Coronary artery (tissue), 2 donors: ENCODE measurements at regions not wholly inside any gene's neighbourhood (a gene's known extent, or its start where the extent isn't known, plus 50 kb on each side); places are given as distances from the start of the nearest gene placed in this dataset.

Experiments used
- DNase-seq: peaks from one replicate; pipeline ENCODE4 v3.0.0-alpha.2; 2017; ENCODE audit warnings: low spot score
- H3K27ac ChIP-seq, 2 donors: fragments of 200-600 bp; sonication (generic); one replicate each; pipeline ENCODE4 v1.5.1; 2016 to 2019
- H3K4me3 ChIP-seq: fragments of 200-600 bp; sonication (generic); 2 replicates; pipeline ENCODE4 v1.5.1; 2016; ENCODE audit warnings: mild to moderate bottlenecking, moderate library complexity
- TF ChIP-seq, protein P1 (sequence below): fragments of 200-600 bp; sonication (generic); IDR thresholded peaks from one replicate; pipeline ENCODE4 v1.5.1; 2019; ENCODE audit warnings: antibody characterized with exemption

DNA sequence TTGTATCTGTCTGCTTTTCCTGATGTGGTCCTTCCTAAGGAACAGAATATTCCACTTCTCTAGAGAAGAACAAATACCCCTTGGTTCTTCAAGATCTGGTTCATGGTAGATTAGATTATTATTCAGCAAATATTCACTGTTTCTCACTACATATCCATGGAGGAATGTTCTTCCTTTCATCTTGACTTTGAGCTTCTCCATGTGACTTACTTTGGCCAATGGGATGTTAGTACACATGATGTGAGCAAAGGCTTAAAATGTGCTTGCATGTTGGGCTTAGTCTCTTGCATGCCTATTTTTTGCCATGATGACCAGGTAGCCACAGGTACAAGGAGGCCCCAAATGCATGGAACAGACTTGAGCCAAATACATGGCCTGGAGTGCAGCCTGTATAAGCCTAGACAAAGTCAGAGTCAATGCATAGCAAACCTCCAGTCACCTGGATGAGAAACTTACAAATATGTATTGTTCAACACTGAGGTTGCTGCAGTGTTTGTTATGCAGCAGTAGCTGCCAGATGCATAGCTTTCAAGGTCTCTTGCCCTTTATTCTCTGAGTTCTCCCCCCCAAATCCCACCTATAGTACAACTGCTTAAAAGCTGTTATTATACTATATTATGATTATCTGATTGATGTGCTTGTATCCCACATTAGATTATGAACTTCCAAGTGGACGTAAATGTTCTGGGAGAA lies 50.0 kb upstream of the CHD6 start:
- DNase-seq, result no peak
- Histone ChIP-seq H3K27ac (no peak overlapping the region), H3K4me3 (no peak overlapping the region)
- TF ChIP-seq, protein P1, sequence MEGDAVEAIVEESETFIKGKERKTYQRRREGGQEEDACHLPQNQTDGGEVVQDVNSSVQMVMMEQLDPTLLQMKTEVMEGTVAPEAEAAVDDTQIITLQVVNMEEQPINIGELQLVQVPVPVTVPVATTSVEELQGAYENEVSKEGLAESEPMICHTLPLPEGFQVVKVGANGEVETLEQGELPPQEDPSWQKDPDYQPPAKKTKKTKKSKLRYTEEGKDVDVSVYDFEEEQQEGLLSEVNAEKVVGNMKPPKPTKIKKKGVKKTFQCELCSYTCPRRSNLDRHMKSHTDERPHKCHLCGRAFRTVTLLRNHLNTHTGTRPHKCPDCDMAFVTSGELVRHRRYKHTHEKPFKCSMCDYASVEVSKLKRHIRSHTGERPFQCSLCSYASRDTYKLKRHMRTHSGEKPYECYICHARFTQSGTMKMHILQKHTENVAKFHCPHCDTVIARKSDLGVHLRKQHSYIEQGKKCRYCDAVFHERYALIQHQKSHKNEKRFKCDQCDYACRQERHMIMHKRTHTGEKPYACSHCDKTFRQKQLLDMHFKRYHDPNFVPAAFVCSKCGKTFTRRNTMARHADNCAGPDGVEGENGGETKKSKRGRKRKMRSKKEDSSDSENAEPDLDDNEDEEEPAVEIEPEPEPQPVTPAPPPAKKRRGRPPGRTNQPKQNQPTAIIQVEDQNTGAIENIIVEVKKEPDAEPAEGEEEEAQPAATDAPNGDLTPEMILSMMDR, result no peak
